ENCODE measurements at regions not wholly inside any gene's neighbourhood (a gene's known extent, or its start where the extent isn't known, plus 50 kb on each side); places are given as distances from the start of the nearest gene placed in this dataset.
A peak's percentile ranks its signal among the peaks of the same experiment; 100 is the strongest.

DNA sequence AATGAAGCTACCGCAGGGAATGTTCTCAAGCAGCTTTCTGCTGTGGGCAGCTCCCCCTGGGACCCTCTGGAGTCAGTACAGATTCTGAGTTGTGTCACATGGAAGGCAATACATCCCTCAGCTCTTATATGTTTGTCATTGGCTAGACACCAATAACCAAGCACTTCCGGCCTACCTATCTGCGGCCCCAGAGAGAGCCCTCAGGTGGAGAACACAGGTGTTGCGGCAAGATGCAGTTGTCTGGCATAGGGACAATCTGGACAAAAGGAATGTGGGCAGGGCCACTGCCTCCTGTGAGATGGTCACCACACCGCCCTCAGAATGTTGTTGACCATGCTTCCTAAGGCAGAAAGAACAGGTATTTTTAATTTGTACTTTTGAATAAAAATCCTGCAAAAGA, 118.7 kb downstream of the BRMS1L start:
- H3K4me1 ChIP-seq (ENCODE audit: insufficient read depth, low read length): peaks cover 11% of the 10 kb centered on the region
- no peak for ATAC-seq (ENCODE audit: insufficient read depth, low read depth)
- no peaks in the 10 kb centered on the region for H3K27me3 ChIP-seq (ENCODE audit: insufficient read depth, low read length, poor library complexity)
- no peaks in the 10 kb centered on the region for H4K20me1 ChIP-seq (ENCODE audit: insufficient read depth, low read length)
- H2AFZ ChIP-seq (ENCODE audit: low read depth, low read length): no peak overlapping the region
- no peak overlapping the region for H3K27ac ChIP-seq (ENCODE audit: low read length)
- H3K4me2 ChIP-seq (ENCODE audit: insufficient read depth, low read length): no peak overlapping the region
- TF ChIP-seq CTCF (IDR thresholded peaks at IDR 0.05; ENCODE audit: borderline replicate concordance, extremely low read depth, low read length, poor library complexity, severe bottlenecking) (peak; percentile 61), EZH2 (IDR thresholded peaks at IDR 0.05; ENCODE audit: borderline replicate concordance, low read depth, low read length, severe bottlenecking) (no peak)
- H3K79me2 ChIP-seq (ENCODE audit: insufficient read depth, low read length): no peaks in the 10 kb centered on the region
- no peaks in the 10 kb centered on the region for H3K36me3 ChIP-seq (ENCODE audit: insufficient read depth, low read length)
- H3K4me3 ChIP-seq (ENCODE audit: low read depth in 1 of 2, low read length in 2 of 2): no peak overlapping the region
- H3K9me3 ChIP-seq (ENCODE audit: insufficient read depth, low read length, severe bottlenecking): no peaks in the 10 kb centered on the region
- no peak overlapping the region for H3K9ac ChIP-seq (ENCODE audit: low read depth, low read length)
- DNase-seq: peak; percentile 29

GRCh38 chr14:35940291-35940690, 114.2 kb downstream of the BRMS1L start:
- Histone ChIP-seq H3K36me3 (ENCODE audit: insufficient read depth, low read length) (no peaks in the 10 kb centered on the region), H3K4me2 (ENCODE audit: insufficient read depth, low read length) (peak overlapping the region; percentile 72), H3K27me3 (ENCODE audit: insufficient read depth, low read length, poor library complexity) (no peaks in the 10 kb centered on the region), H3K4me3 (ENCODE audit: low read depth in 1 of 2, low read length in 2 of 2) (peak overlapping the region; percentile 15 to 52; a peak in 3 of 4 replicates), H3K79me2 (ENCODE audit: insufficient read depth, low read length) (no peaks in the 10 kb centered on the region), H4K20me1 (ENCODE audit: insufficient read depth, low read length) (no peaks in the 10 kb centered on the region), H3K9ac (ENCODE audit: low read depth, low read length) (peak overlapping the region; percentile 46), H2AFZ (ENCODE audit: low read depth, low read length) (peak overlapping the region; percentile 57), H3K27ac (ENCODE audit: low read length) (peak overlapping the region; percentile 76), H3K4me1 (ENCODE audit: insufficient read depth, low read length) (peaks cover 21% of the 10 kb centered on the region), H3K9me3 (ENCODE audit: insufficient read depth, low read length, severe bottlenecking) (no peaks in the 10 kb centered on the region)
- TF ChIP-seq CTCF (IDR thresholded peaks at IDR 0.05; ENCODE audit: borderline replicate concordance, extremely low read depth, low read length, poor library complexity, severe bottlenecking) (no peak), EZH2 (IDR thresholded peaks at IDR 0.05; ENCODE audit: borderline replicate concordance, low read depth, low read length, severe bottlenecking) (no peak)
- DNase-seq (peak; percentile 43), ATAC-seq (ENCODE audit: insufficient read depth, low read depth) (peak; percentile 97)

- no peaks in the 10 kb centered on the region for H4K20me1 ChIP-seq (ENCODE audit: insufficient read depth, low read length)
- no peaks in the 10 kb centered on the region for H3K79me2 ChIP-seq (ENCODE audit: insufficient read depth, low read length)
- no peak for DNase-seq
- no peak overlapping the region for H3K9ac ChIP-seq (ENCODE audit: low read depth, low read length)
- no peaks in the 10 kb centered on the region for H3K36me3 ChIP-seq (ENCODE audit: insufficient read depth, low read length)
- ATAC-seq (ENCODE audit: insufficient read depth, low read depth): no peak
- TF ChIP-seq EZH2 (IDR thresholded peaks at IDR 0.05; ENCODE audit: borderline replicate concordance, low read depth, low read length, severe bottlenecking) (no peak), CTCF (IDR thresholded peaks at IDR 0.05; ENCODE audit: borderline replicate concordance, extremely low read depth, low read length, poor library complexity, severe bottlenecking) (no peak)
- peaks cover 36% of the 10 kb centered on the region for H3K4me1 ChIP-seq (ENCODE audit: insufficient read depth, low read length)
- no peak overlapping the region for H3K4me3 ChIP-seq (ENCODE audit: low read depth in 1 of 2, low read length in 2 of 2)
- no peak overlapping the region for H3K4me2 ChIP-seq (ENCODE audit: insufficient read depth, low read length)
- no peak overlapping the region for H2AFZ ChIP-seq (ENCODE audit: low read depth, low read length)
- no peaks in the 10 kb centered on the region for H3K9me3 ChIP-seq (ENCODE audit: insufficient read depth, low read length, severe bottlenecking)
- no peak overlapping the region for H3K27ac ChIP-seq (ENCODE audit: low read length)
- H3K27me3 ChIP-seq (ENCODE audit: insufficient read depth, low read length, poor library complexity): no peaks in the 10 kb centered on the region
Measured at GRCh38 chr14:35938770-35939169, 112.6 kb downstream of the BRMS1L start.

GRCh38 chr14:35934499-35934898, 108.4 kb downstream of the BRMS1L start:
- H3K36me3 ChIP-seq (ENCODE audit: insufficient read depth, low read length): no peaks in the 10 kb centered on the region
- H3K4me2 ChIP-seq (ENCODE audit: insufficient read depth, low read length): no peak overlapping the region
- no peaks in the 10 kb centered on the region for H4K20me1 ChIP-seq (ENCODE audit: insufficient read depth, low read length)
- H3K9ac ChIP-seq (ENCODE audit: low read depth, low read length): no peak overlapping the region
- no peaks in the 10 kb centered on the region for H3K27me3 ChIP-seq (ENCODE audit: insufficient read depth, low read length, poor library complexity)
- no peak overlapping the region for H3K4me3 ChIP-seq (ENCODE audit: low read depth in 1 of 2, low read length in 2 of 2)
- 0 out of 2 replicates have a peak overlapping the region, but pooled peaks have one; percentile 14 for H2AFZ ChIP-seq (ENCODE audit: low read depth, low read length)
- no peak overlapping the region for H3K27ac ChIP-seq (ENCODE audit: low read length)
- ATAC-seq (ENCODE audit: insufficient read depth, low read depth) (no peak), DNase-seq (no peak)
- H3K4me1 ChIP-seq (ENCODE audit: insufficient read depth, low read length): peaks cover 53% of the 10 kb centered on the region
- TF ChIP-seq CTCF (IDR thresholded peaks at IDR 0.05; ENCODE audit: borderline replicate concordance, extremely low read depth, low read length, poor library complexity, severe bottlenecking) (no peak), EZH2 (IDR thresholded peaks at IDR 0.05; ENCODE audit: borderline replicate concordance, low read depth, low read length, severe bottlenecking) (no peak)
- H3K79me2 ChIP-seq (ENCODE audit: insufficient read depth, low read length): no peaks in the 10 kb centered on the region
- H3K9me3 ChIP-seq (ENCODE audit: insufficient read depth, low read length, severe bottlenecking): no peaks in the 10 kb centered on the region
